ENCODE measurements at regions not wholly inside any gene's neighbourhood (a gene's known extent, or its start where the extent isn't known, plus 50 kb on each side); places are given as distances from the start of the nearest gene placed in this dataset.

DNA sequence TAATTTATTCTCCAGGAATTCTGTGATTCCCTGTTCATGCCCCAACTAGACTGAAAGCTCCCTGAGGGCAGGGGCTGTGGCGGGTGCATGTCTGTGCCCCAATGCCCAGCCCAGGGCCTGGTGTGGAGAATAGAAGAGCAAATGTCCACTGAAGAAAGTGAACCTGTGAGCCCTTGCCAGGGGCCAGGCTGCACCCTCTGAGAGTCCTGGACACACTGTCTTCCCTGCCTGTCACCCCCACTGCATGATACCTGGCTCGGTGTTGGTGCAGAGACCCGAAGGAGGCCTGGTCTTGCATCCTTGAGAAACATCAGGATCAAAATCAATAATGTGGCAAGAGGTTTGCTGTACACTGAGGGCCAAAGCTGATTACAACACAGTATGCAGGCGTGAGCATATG is 69.8 kb upstream of the RUNX3 start:
- H3K4me3 ChIP-seq (ENCODE audit: low read depth, low read length), result no peak overlapping the region
- DNase-seq (ENCODE audit: low read depth), result no peak
- TF ChIP-seq, protein P1, sequence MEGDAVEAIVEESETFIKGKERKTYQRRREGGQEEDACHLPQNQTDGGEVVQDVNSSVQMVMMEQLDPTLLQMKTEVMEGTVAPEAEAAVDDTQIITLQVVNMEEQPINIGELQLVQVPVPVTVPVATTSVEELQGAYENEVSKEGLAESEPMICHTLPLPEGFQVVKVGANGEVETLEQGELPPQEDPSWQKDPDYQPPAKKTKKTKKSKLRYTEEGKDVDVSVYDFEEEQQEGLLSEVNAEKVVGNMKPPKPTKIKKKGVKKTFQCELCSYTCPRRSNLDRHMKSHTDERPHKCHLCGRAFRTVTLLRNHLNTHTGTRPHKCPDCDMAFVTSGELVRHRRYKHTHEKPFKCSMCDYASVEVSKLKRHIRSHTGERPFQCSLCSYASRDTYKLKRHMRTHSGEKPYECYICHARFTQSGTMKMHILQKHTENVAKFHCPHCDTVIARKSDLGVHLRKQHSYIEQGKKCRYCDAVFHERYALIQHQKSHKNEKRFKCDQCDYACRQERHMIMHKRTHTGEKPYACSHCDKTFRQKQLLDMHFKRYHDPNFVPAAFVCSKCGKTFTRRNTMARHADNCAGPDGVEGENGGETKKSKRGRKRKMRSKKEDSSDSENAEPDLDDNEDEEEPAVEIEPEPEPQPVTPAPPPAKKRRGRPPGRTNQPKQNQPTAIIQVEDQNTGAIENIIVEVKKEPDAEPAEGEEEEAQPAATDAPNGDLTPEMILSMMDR (IDR thresholded peaks at IDR 0.05; ENCODE audit: insufficient read depth, low read length), result no peak

DNA sequence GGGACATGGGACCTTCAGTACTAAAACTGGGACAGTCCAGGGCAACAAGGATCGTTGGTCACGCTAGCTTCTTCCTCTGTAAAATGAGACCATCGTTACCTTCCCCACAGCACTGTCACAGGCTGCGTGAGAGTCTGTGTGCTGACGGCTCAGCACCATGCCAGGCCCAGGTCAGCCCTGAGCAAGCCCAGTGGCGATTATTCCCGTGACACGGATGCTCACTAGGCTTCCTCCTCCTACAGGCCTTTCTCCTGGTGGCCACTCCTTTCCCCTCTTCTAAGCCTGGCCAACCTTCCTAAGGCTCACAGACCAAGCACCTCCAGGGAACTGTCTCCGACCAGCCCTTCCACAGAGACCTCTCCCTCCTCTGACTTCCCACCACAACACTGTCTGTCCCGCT is 69.3 kb upstream of the RUNX3 start:
- no peak overlapping the region for H3K4me3 ChIP-seq (ENCODE audit: low read depth, low read length)
- TF ChIP-seq, protein P1 (IDR thresholded peaks at IDR 0.05; ENCODE audit: insufficient read depth, low read length), result no peak
- no peak for DNase-seq (ENCODE audit: low read depth)

DNA sequence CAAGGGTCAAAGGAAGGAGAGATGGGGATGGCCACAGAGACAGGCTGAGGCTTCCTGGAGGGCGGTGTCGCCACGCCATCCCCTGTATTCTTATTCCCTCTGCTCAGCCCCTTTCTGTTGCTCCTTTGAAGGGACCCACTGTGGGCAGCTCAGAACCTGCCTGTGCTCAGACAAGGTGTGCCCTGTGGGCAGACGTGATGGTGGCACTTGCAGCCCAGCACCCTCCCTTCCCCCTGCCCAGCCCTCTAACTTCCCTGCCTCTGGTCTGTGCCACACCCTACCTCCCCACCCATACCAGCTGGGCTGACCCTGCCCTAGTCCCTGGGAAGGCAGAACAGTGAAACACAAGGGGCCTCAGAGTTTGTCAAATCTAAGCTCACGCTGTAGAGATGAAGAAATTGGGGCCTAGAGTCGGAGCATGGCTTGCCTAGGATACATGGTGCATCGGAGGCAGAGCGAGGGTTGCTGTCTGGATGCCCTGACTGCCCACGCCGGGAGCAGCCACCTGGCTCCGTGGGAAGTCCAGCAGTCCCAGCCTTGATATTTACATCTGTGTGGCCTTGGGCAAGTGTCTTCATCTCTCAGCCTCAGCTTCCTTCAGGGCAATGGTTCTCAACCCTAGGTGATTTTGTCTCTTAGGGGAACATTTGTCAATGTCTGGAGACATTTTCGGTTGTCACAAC is 68.6 kb upstream of the RUNX3 start:
- TF ChIP-seq, protein P1 (IDR thresholded peaks at IDR 0.05; ENCODE audit: insufficient read depth, low read length), result no peak
- DNase-seq (ENCODE audit: low read depth), result no peak
- H3K4me3 ChIP-seq (ENCODE audit: low read depth, low read length), result no peak overlapping the region

DNA sequence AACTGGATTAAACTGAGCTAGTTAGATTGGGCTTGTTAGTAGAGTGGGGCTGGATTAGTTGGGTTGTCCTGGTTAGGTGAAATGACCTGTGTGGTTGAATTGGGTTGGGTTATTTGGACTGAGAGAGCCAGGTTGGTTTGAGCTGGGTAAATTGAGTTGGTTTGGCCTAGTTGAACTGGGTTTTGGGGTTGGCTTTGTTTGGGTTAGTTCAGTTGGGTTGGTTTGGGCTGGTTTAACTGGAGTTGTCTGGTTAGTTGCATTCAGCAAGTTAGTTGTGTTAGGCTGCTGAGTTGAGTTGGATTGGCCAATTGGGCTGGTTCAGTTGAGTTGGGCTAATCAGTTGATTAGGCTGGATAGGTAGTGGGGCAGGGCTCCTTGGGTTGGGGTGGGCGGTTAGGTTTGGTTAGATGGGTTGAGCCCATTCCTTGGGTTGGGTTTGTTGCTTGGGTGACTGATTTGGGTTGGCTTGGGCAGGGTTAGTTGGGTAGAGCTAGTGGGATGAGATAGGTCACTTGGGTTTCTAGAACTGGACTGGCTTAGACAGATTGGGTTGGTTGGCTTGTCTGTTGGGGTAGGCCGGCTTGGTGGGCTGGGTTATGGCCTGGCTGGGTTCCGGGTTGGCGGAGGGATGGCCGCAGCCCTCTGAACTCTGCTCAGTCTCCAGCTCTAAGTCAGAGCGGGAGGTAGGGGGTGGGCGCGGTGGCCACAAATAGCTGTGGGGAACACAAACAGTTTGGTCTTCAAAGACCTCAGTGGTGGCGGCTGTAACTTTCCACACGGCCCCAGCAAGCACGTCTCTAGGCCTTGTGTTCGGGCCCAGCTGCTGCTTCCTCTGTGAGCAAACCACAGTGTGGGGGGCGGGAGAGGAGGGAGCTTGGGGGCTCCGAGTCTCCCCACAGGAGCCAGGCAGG is 67.2 kb upstream of the RUNX3 start:
- TF ChIP-seq, protein P1 (IDR thresholded peaks at IDR 0.05; ENCODE audit: insufficient read depth, low read length), result no peak
- no peak for DNase-seq (ENCODE audit: low read depth)
- H3K4me3 ChIP-seq (ENCODE audit: low read depth, low read length), result no peak overlapping the region

DNA sequence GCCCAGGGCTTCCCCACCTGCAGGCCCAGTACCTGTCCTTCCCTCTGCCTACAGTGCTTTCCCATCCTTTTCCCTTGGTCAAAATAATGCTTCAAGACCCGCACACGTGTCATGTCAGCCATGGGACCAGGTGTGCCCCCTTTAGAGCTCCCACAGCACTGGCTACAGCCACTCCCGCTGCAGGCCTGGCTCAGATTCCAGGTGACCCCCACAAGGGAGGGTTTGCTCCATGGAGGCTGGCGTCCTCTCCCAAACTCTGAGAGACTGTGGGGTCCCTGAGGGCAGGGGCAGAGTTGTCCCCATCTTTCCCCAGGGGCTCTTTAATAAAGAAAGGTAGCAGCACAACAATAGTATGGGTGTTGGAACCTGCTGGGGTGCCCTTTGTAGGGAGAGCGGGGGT is 66.4 kb upstream of the RUNX3 start:
- DNase-seq (ENCODE audit: low read depth), result no peak
- TF ChIP-seq, protein P1 (IDR thresholded peaks at IDR 0.05; ENCODE audit: insufficient read depth, low read length), result no peak
- no peak overlapping the region for H3K4me3 ChIP-seq (ENCODE audit: low read depth, low read length)

DNA sequence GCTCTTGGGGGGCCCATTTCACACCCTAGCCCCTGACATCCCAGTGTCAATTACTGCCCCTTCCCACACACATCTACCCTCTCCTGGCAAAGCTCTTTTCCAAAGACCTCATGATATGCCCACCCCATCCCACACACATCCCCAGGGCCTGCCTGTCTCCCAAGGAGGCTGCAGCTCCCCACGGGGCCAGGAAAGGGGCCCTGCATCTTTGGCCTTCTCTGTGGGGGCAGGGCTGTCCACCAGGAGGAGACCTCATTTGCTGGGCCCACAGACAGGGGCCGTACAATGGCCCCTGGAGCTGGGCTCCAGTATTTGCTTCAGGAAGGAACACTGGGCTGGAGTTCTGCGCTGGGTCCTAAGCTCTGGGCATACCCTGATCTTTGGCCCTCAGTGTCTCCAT is 65.6 kb upstream of the RUNX3 start:
- TF ChIP-seq, protein P1 (IDR thresholded peaks at IDR 0.05; ENCODE audit: insufficient read depth, low read length), result no peak
- no peak overlapping the region for H3K4me3 ChIP-seq (ENCODE audit: low read depth, low read length)
- no peak for DNase-seq (ENCODE audit: low read depth)

All from fibroblast of the aortic adventitia (primary cell).